ENCODE measurements at regions not wholly inside any gene's neighbourhood (a gene's known extent, or its start where the extent isn't known, plus 50 kb on each side); places are given as distances from the start of the nearest gene placed in this dataset.

DNA sequence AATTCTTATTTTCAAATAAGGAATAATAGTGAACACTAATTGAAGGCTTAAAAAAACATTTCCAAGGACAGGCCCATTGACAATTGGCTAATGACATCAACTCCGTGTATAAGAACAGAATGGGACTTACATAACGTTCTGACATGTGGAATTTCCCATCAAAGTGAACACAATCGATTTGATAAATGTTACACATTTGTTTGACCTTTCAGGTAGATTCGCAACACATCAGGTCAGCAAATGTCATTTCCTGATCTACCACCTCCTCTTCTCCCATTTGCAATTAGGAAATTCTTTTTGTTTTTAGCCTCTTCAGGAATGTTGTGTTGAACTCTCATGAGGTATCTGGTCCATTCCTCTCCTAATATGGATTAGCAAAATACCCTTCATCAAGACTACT lies 292.9 kb upstream of the SLC14A2 start:
- no peaks in the 10 kb centered on the region for H3K9me3 Mint-ChIP-seq
- no peaks in the 10 kb centered on the region for H3K27me3 Mint-ChIP-seq (ENCODE audit: low read depth)
- TF ChIP-seq, protein P1, sequence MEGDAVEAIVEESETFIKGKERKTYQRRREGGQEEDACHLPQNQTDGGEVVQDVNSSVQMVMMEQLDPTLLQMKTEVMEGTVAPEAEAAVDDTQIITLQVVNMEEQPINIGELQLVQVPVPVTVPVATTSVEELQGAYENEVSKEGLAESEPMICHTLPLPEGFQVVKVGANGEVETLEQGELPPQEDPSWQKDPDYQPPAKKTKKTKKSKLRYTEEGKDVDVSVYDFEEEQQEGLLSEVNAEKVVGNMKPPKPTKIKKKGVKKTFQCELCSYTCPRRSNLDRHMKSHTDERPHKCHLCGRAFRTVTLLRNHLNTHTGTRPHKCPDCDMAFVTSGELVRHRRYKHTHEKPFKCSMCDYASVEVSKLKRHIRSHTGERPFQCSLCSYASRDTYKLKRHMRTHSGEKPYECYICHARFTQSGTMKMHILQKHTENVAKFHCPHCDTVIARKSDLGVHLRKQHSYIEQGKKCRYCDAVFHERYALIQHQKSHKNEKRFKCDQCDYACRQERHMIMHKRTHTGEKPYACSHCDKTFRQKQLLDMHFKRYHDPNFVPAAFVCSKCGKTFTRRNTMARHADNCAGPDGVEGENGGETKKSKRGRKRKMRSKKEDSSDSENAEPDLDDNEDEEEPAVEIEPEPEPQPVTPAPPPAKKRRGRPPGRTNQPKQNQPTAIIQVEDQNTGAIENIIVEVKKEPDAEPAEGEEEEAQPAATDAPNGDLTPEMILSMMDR (IDR thresholded peaks at IDR 0.05; ENCODE audit: unreplicated experiment in 3 of 3) = no peak
- peaks cover 67% of the 10 kb centered on the region for H3K4me1 Mint-ChIP-seq
- H3K27ac Mint-ChIP-seq = peak overlapping the region in 2 of 3 experiments; percentile 20 to 92
- H3K36me3 Mint-ChIP-seq (ENCODE audit: low read depth) = no peaks in the 10 kb centered on the region
- H3K4me3 Mint-ChIP-seq = no peak overlapping the region

DNA sequence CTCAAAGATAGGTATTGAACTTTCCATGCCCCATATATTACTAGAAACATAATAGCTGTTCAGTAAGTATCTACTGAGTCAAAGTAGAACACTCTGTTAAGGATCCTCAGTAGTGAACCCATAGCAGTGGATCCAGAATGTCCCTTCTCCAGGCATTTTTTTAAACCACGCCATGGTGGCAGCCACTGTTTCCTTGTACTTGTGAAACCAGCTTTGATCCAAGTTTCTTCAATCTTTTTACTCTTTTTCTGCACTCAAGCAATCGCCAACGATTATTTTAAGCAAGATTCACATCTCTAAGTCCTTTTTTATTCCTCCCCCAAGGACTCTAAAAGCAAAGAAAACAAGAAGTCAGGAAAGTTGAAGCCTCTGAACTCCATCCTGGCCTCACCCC lies 291.2 kb upstream of the SLC14A2 start:
- Mint-ChIP-seq H3K27me3 (ENCODE audit: low read depth) (no peaks in the 10 kb centered on the region), H3K36me3 (ENCODE audit: low read depth) (no peaks in the 10 kb centered on the region), H3K4me3 (peak overlapping the region in 1 of 3 experiments; percentile 14), H3K27ac (peak overlapping the region; percentile 92 to 96 (median 95)), H3K9me3 (no peaks in the 10 kb centered on the region), H3K4me1 (peaks cover 75% of the 10 kb centered on the region)
- TF ChIP-seq, protein P1 (IDR thresholded peaks at IDR 0.05; ENCODE audit: unreplicated experiment in 3 of 3) = no peak

DNA sequence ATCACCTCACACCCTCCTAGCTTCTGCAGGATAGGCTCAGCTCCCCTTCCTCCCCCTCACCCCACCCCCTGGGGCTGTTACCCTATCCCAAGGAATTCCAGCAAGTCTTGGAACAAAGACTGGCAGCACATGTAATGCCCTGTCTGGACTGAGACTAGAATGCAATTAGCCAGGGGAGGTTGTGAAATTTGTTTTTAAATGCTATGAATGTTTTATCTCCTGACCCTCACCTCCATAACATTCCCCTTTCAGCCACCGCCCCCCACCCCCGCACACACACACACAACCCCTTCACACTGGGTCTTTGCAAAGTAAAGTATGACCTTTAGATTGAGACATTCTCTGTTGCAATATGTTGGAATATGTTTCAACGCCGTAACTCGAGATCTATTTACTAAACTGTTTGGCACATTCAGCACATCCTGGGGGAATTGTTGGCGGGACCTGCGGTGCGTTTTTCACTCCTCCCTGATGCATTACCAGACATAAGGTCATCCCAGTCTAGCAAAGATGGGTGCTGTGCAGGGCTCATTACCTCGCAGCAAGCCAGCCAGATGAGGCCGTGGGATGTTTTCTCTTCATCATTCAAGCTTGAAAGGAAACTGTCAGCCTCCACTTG lies 290.7 kb upstream of the SLC14A2 start:
- TF ChIP-seq, protein P1 (IDR thresholded peaks at IDR 0.05; ENCODE audit: unreplicated experiment in 3 of 3) = no peak
- no peaks in the 10 kb centered on the region for H3K36me3 Mint-ChIP-seq (ENCODE audit: low read depth)
- no peaks in the 10 kb centered on the region for H3K27me3 Mint-ChIP-seq (ENCODE audit: low read depth)
- no peaks in the 10 kb centered on the region for H3K9me3 Mint-ChIP-seq
- H3K27ac Mint-ChIP-seq = peak overlapping the region; percentile 92 to 96 (median 95)
- peak overlapping the region in 2 of 3 experiments; percentile 14 to 19 for H3K4me3 Mint-ChIP-seq
- H3K4me1 Mint-ChIP-seq = peaks cover 78% of the 10 kb centered on the region

- Mint-ChIP-seq H3K4me1 (peaks cover 90% of the 10 kb centered on the region), H3K27ac (peak overlapping the region; percentile 92 to 96 (median 95)), H3K9me3 (no peaks in the 10 kb centered on the region), H3K27me3 (ENCODE audit: low read depth) (no peaks in the 10 kb centered on the region), H3K4me3 (no peak overlapping the region), H3K36me3 (ENCODE audit: low read depth) (no peaks in the 10 kb centered on the region)
- TF ChIP-seq, protein P1 (IDR thresholded peaks at IDR 0.05; ENCODE audit: unreplicated experiment in 3 of 3) = no peak
Observed at GRCh38 chr18:45325778-45326177, 289.5 kb upstream of the SLC14A2 start.

DNA sequence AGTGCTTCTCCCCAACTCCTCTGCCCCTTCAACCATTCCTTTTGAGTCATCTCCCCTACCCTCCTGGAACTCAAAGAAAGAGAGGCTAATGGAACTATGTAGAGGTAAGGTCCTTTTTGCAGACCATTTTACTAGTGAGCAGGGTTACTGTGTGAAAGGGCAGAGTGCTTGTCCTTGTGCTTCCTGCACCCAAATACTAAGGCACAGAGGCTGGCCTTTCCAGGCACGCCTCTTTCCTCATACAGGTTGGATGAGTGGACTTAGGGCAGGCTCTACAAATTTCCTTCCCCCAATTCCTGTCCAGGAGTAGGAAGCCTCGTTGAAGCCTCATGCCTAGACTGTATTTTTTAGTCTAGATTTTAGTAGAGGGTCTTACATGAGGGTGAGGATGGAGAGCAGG lies 288.8 kb upstream of the SLC14A2 start:
- Mint-ChIP-seq H3K36me3 (ENCODE audit: low read depth) (no peaks in the 10 kb centered on the region), H3K4me3 (no peak overlapping the region), H3K27ac (peak overlapping the region; percentile 92 to 96 (median 95)), H3K9me3 (no peaks in the 10 kb centered on the region), H3K27me3 (ENCODE audit: low read depth) (no peaks in the 10 kb centered on the region), H3K4me1 (peaks cover 84% of the 10 kb centered on the region)
- TF ChIP-seq, protein P1 (IDR thresholded peaks at IDR 0.05; ENCODE audit: unreplicated experiment in 3 of 3) = no peak

DNA sequence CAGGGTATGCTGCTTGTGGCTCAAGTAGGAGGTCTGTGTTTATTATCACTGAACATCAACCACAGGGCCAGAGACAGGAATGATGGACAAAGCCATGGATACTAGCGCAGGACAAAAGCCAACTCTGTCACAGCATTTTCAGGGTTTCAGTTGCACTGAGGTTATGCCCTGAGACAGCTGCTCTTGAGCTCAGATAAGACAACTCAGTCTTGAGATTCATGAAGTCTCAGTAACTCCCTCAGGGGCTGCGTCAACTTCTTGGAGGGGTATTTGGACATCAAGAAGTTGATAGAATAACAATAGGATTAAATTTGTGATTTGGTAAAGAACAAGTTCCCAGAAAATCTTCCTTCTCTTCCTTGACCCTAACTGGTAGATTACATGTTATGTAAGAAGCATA lies 287.0 kb upstream of the SLC14A2 start:
- H3K27ac Mint-ChIP-seq = peak overlapping the region; percentile 59 to 94 (median 92)
- H3K36me3 Mint-ChIP-seq (ENCODE audit: low read depth) = no peaks in the 10 kb centered on the region
- no peaks in the 10 kb centered on the region for H3K9me3 Mint-ChIP-seq
- H3K4me1 Mint-ChIP-seq = peaks cover 86% of the 10 kb centered on the region
- TF ChIP-seq, protein P1 (IDR thresholded peaks at IDR 0.05; ENCODE audit: unreplicated experiment in 3 of 3) = no peak
- H3K4me3 Mint-ChIP-seq = peak overlapping the region in 1 of 3 experiments; percentile 16
- no peaks in the 10 kb centered on the region for H3K27me3 Mint-ChIP-seq (ENCODE audit: low read depth)

All from nephron (organoid).